OCI-LY7 (cell line): ENCODE measurements at regions not wholly inside any gene's neighbourhood (a gene's known extent, or its start where the extent isn't known, plus 50 kb on each side); places are given as distances from the start of the nearest gene placed in this dataset.

Experiments used
- EZH2phosphoT487 ChIP-seq: fragments of 200-600 bp; sonication (generic); IDR thresholded peaks from 2 replicates; pipeline ENCODE4 v1.6.1; 2018; ENCODE audit warnings: low read depth, borderline replicate concordance, mild to moderate bottlenecking, mixed run types, antibody characterized with exemption, low read length, moderate library complexity, mixed read lengths
- TF ChIP-seq, protein P1 (sequence below): fragments of 200-600 bp; sonication (generic); conservative IDR thresholded peaks from 2 replicates; pipeline ENCODE4 v1.5.1; 2014; ENCODE audit warnings: mild to moderate bottlenecking, antibody characterized with exemption, low read length, moderate library complexity, mixed read lengths

DNA sequence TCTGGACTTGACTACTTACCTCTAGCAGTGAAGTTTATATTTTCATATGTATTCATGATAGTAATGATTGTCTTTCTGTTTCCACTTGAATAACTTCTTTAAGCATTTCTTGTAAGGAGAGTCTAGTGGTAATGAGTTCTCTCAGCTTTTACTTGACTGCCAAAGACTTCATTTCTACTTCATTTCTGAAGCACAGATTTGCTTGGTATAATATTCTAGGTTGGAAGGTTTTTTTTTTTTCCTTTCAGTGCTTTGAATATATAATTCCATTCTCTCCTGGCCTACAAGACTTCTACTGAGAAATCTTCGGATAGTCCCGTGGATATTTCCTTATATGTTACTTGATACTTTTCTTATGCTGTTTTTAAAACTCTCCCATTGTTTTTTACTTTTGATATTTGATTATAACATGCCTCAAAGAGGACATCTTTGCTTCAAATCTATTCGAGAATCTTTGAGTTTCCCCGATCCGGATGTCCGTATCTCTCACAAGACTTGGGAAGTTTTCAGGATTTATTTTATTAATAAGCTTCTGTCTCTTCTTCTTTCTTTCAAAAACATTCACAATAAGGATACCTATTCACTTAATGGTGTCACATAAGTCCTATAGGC, 1560.0 kb downstream of the PCDH9 start:
- TF ChIP-seq, protein P1, sequence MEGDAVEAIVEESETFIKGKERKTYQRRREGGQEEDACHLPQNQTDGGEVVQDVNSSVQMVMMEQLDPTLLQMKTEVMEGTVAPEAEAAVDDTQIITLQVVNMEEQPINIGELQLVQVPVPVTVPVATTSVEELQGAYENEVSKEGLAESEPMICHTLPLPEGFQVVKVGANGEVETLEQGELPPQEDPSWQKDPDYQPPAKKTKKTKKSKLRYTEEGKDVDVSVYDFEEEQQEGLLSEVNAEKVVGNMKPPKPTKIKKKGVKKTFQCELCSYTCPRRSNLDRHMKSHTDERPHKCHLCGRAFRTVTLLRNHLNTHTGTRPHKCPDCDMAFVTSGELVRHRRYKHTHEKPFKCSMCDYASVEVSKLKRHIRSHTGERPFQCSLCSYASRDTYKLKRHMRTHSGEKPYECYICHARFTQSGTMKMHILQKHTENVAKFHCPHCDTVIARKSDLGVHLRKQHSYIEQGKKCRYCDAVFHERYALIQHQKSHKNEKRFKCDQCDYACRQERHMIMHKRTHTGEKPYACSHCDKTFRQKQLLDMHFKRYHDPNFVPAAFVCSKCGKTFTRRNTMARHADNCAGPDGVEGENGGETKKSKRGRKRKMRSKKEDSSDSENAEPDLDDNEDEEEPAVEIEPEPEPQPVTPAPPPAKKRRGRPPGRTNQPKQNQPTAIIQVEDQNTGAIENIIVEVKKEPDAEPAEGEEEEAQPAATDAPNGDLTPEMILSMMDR = no peak
- no peak for TF ChIP-seq EZH2phosphoT487
